Left forelimb (tissue), 1 donor: ENCODE measurements at regions not wholly inside any gene's neighbourhood (a gene's known extent, or its start where the extent isn't known, plus 50 kb on each side); places are given as distances from the start of the nearest gene placed in this dataset.
"Not testable (repeated sequence)": the region's sequence is repeated elsewhere in the genome, so short reads cannot be mapped to it uniquely, and the experiment has no call there.

ENCODE experiments used
- DNase-seq: peaks from one replicate; pipeline ENCODE4 v3.0.0-alpha.2; 2018; ENCODE audit warnings: low spot score

DNA sequence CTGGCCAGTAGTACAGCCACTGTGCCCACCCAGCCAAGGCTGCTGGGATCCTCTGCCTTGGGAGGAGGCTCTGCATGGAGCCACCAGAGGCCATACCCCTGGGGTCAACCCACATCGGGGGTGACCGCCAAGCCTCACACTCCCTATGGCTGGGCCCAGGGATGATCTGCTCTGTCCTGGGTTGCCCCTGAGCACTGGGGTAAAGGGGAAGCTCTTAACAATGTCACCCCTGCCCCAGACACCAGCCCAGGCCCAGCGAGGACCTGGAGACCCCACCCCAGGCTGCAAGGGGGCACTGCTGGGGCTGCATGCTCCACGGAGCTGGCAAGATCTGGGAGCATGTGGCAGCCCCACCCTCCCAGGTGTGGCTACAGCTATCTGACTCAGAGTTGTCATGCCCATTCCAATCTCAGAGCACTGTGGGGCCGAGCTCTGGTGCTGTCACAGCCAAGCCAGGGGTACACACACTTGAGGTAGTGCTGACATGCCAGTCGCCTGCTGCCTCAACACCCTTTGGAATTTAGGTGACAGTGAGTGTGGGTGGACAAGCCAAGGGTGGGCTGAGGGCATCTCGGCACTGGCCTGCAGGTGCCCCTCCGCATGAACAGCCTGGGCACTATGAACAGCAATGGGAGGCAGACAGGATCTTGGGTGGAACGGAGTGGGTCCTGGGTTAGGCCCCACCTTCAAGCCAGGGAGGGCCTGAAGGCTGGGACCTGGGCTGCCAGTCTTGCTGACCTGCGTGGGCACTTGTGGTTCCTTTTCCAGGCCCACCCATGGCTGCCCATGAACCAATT lies 427.7 kb downstream of the LRRIQ3 start:
- no peak for DNase-seq

GRCh38 chr1:73766786-73767348 lies 431.1 kb downstream of the LRRIQ3 start:
- DNase-seq = no peak

GRCh38 chr1:73765551-73766233 lies 432.3 kb downstream of the LRRIQ3 start:
- DNase-seq = no peak

- no peak for DNase-seq
Measured at GRCh38 chr1:73761559-73761958, 436.4 kb downstream of the LRRIQ3 start.

GRCh38 chr1:73759011-73759410 lies 439.0 kb downstream of the LRRIQ3 start:
- DNase-seq = no peak

DNA sequence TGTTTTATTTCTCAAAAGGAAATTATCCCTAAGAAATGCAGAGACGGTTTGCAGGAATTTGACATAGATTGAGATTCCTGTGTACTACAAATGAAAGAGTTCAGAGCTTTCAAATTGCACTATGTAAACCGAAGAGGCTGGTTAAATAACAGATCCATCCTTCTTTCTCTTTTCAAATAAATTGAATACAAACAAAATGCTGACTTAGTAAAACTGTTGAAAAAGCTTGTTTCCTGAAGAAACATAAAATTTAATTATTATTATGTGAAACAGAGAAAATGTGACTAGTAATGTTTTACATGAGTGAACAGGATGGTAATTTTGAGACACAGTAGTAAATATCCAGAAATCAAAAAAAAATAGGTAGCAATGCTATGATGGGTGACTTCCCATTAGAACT lies 441.2 kb downstream of the LRRIQ3 start:
- no peak for DNase-seq

GRCh38 chr1:73755649-73756048 lies 442.3 kb downstream of the LRRIQ3 start:
- no peak for DNase-seq

DNA sequence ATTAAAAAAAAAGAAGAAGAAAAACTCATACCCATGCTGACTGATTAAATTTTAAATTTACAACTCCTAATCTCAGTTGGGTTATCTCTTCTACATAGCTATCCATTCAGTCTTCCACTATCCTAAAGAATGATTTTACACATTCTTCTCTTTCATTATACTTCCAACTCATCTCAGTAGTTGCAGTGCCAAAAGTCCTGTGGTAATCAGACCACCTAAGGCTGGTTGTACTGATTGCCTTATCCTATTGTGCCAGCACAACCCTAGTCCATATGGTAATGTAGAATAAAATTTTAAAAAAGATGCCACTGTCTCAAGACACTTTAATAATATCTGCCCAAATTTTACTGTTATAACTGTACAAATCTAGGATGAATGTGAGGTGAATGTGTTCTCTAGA lies 448.0 kb downstream of the LRRIQ3 start:
- no peak for DNase-seq

- no peak for DNase-seq
Measured at GRCh38 chr1:73744985-73745384, 453.0 kb downstream of the LRRIQ3 start.

DNA sequence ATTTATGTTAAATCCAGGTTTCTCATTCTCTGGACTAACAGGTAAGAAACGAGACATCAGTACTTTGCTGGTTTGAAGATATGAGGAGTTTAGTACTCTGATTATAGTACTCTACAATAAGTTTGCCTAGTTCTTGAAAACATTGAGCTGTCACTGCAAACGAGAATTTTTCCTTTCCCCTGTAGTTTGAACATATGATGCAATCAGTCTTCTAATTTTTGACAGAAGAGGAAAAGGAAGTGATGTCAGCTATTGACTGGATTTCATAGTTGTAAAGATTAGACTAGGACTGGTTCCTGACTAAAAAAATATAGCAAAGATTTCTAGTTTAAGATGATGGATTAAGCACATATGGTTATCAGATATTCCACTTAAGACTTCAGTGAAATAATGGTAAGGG lies 461.9 kb downstream of the LRRIQ3 start:
- no peak for DNase-seq

- no peak for DNase-seq
Measured at GRCh38 chr1:73727036-73727435, 470.9 kb downstream of the LRRIQ3 start.

- DNase-seq = no peak
Measured at GRCh38 chr1:73722055-73722454, 475.9 kb downstream of the LRRIQ3 start.

DNA sequence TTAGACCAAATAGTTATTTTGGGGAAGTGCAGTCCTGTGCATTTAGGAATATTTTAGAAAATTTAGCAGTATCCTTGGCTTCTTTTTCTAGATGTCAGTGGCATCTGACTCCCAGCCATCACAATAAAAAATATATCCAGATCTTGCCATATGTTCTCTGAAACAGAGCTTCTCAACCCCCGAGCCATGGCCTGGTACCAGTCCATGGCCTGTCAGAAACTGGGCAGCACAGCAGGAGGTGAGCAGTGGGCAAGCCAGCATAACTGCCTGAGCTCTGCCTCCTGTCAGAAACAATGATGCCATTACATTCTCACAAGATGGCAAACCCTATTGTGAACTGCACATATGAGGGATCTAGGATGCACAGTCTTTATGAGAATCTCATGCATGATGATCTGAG lies 480.0 kb downstream of the LRRIQ3 start:
- DNase-seq = no peak

GRCh38 chr1:73711089-73711488 lies 486.9 kb downstream of the LRRIQ3 start:
- DNase-seq = no peak

DNA sequence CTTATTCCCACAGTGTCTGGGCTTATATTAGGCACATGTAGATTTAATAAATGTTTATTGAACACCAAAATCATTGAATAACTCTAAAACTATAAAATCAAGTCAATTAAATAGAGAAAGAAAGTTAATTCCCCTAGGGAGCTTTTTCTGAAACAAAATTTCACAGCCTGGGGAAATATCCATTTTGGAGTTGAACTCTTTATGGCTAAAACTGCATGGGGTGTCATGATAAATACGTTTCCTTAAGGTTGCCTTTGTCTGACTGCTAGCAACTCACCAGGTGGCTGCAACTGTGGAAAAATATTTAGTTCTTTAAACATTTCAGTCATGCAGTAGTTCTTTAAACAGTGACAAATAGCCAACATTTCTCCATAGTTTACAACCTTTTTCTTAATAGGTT lies 496.1 kb downstream of the LRRIQ3 start:
- DNase-seq = no peak

DNA sequence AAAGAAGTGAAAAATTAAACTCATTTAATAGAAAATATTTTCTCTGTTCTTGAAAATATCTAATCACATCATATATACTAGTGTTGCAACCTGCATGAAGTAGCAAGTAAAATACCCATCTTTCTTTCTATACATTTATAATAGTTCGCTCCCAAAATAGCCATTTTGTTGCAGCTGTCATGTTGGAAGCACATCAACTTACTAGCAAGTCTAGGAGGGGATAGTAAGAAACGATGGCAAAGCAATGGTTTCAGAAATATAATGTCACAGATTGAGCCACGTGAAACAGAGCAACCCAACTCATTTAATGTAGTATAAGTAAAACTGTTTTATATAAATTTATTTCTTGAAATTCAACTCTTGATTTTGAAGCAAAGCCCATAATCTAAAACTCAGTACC lies 521.8 kb downstream of the LRRIQ3 start:
- no peak for DNase-seq

GRCh38 chr1:73674945-73675561 lies 522.9 kb downstream of the LRRIQ3 start:
- no peak for DNase-seq

GRCh38 chr1:73673971-73674370 lies 524.0 kb downstream of the LRRIQ3 start:
- no peak for DNase-seq

- no peak for DNase-seq
Measured at GRCh38 chr1:73671530-73671929, 526.4 kb downstream of the LRRIQ3 start.

GRCh38 chr1:73667959-73668358 lies 530.0 kb downstream of the LRRIQ3 start:
- DNase-seq = not testable (repeated sequence)

- no peak for DNase-seq
Measured at GRCh38 chr1:73662526-73662925, 535.5 kb downstream of the LRRIQ3 start.

- DNase-seq = no peak
Measured at GRCh38 chr1:73659136-73659535, 538.8 kb downstream of the LRRIQ3 start.

DNA sequence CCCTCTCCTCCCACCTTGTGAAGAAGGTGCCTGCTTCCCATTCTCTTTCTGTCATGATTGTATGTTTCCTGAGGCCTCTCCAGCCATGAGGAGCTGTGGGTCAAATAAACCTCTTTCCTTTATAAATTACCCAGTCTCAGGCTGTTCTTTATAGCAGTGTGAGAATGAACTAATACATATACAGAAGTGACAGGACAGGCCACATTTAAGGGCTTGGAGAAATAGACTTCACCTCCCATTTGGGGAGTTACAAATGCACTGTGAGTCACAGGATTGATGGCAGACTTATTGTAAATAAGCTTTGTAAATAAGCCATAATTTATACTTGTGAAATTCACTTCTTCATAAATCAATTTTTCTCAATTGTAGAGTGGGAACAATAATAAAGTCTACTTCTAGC lies 543.3 kb downstream of the LRRIQ3 start:
- DNase-seq = no peak
